ENCODE measurements at regions not wholly inside any gene's neighbourhood (a gene's known extent, or its start where the extent isn't known, plus 50 kb on each side); places are given as distances from the start of the nearest gene placed in this dataset.
A peak's percentile ranks its signal among the peaks of the same experiment; 100 is the strongest.

DNA sequence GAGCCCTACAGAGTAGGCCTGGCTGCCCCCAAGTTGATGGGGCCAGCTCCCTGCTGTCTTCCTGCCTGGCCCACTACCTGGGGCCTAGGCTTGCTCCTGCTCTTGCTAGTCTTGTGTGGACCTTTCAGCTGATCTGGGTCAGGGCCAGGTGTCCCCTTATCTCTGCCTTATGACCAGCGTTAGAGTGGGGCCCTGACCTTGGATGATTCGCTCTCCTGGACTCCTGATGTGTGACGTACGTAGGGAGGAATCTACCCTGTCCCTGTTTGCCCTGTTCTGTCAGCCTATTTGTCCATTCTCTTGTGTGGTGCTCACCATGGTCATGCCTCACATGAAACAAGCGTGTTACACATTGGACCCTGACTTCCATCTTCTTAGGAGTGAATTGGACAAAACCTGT, 571.8 kb downstream of the QKI start:
- no peak overlapping the region for H2BK15ac ChIP-seq (ENCODE audit: low read depth, low read length)
- Mint-ChIP-seq H3K4me3 (no peak overlapping the region), H3K36me3 (ENCODE audit: insufficient read depth in 1 of 3, low read depth in 3 of 3) (no peaks in the 10 kb centered on the region), H3K27ac (0 out of 7 replicates have a peak overlapping the region, but pooled peaks of 1 of the 3 experiments have one; percentile 40), H3K27me3 (ENCODE audit: low read depth) (no peaks in the 10 kb centered on the region), H3K4me1 (peaks cover 4% of the 10 kb centered on the region in 2 experiments; a peak in 1 of 4 replicates), H3K9me3 (no peaks in the 10 kb centered on the region)
- DNase-seq, result no peak
- no peaks in the 10 kb centered on the region for H3K9me3 ChIP-seq (ENCODE audit: control insufficient read depth, low read depth, low read length)
- H3K23ac ChIP-seq (ENCODE audit: insufficient read length, low read depth, low read length), result no peak overlapping the region
- H4K5ac ChIP-seq (ENCODE audit: insufficient read length, low read depth, low read length), result no peak overlapping the region
- H2AK5ac ChIP-seq (ENCODE audit: insufficient read length, low read length), result no peak overlapping the region
- H3K79me1 ChIP-seq (ENCODE audit: insufficient read depth, low read depth, low read length, poor library complexity, severe bottlenecking), result no peaks in the 10 kb centered on the region
- H4K20me1 ChIP-seq (ENCODE audit: control insufficient read depth, insufficient read depth, insufficient read length), result no peaks in the 10 kb centered on the region
- H4K8ac ChIP-seq (replicated peaks; ENCODE audit: insufficient read length, low read depth, low read length), result no peak overlapping the region
- H3T11ph ChIP-seq (ENCODE audit: low read length), result no peak overlapping the region
- no peak overlapping the region for H2AFZ ChIP-seq (ENCODE audit: low read length)
- H2BK20ac ChIP-seq (ENCODE audit: low read depth, low read length, poor library complexity, severe bottlenecking), result no peak overlapping the region
- TF ChIP-seq, protein P1, sequence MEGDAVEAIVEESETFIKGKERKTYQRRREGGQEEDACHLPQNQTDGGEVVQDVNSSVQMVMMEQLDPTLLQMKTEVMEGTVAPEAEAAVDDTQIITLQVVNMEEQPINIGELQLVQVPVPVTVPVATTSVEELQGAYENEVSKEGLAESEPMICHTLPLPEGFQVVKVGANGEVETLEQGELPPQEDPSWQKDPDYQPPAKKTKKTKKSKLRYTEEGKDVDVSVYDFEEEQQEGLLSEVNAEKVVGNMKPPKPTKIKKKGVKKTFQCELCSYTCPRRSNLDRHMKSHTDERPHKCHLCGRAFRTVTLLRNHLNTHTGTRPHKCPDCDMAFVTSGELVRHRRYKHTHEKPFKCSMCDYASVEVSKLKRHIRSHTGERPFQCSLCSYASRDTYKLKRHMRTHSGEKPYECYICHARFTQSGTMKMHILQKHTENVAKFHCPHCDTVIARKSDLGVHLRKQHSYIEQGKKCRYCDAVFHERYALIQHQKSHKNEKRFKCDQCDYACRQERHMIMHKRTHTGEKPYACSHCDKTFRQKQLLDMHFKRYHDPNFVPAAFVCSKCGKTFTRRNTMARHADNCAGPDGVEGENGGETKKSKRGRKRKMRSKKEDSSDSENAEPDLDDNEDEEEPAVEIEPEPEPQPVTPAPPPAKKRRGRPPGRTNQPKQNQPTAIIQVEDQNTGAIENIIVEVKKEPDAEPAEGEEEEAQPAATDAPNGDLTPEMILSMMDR (conservative IDR thresholded peaks at IDR 0.05), result no peak
- H3K27ac ChIP-seq (ENCODE audit: insufficient read length, low read depth, low read length), result no peak overlapping the region
- no peak overlapping the region for H2BK5ac ChIP-seq (ENCODE audit: insufficient read length, low read length)
- H3K9ac ChIP-seq (ENCODE audit: extremely low read depth, insufficient read length, low read length), result no peak overlapping the region
- whole genome bisulfite sequencing (ENCODE audit: extremely low coverage, insufficient read length, low lambda C conversion rate), result no CpG with 5 or more reads among the region's 5 CpGs
- H2BK12ac ChIP-seq (ENCODE audit: insufficient read length, low read depth, low read length), result no peak overlapping the region
- no peaks in the 10 kb centered on the region for H3K79me2 ChIP-seq (ENCODE audit: insufficient read depth, low read length)
- no peak overlapping the region for H4K91ac ChIP-seq (ENCODE audit: insufficient read length, low read depth, low read length)
- no peak overlapping the region for H2BK120ac ChIP-seq (ENCODE audit: low read depth, low read length, poor library complexity, severe bottlenecking)
- H3K27me3 ChIP-seq (ENCODE audit: insufficient read depth, low read length), result no peaks in the 10 kb centered on the region
- no peak overlapping the region for H3K4me2 ChIP-seq (ENCODE audit: insufficient read depth, insufficient read length, low read length)
- no peaks in the 10 kb centered on the region for H3K4me1 ChIP-seq (ENCODE audit: insufficient read depth, low read length)
- H3K23me2 ChIP-seq (ENCODE audit: insufficient read length, low read depth, low read length, poor library complexity, severe bottlenecking), result no peaks in the 10 kb centered on the region
- H3K18ac ChIP-seq (ENCODE audit: insufficient read length, low read depth, low read length), result no peak overlapping the region
- no peak overlapping the region for H3K4ac ChIP-seq (ENCODE audit: low read depth, low read length)
- H3K14ac ChIP-seq (ENCODE audit: insufficient read depth, low read length), result no peak overlapping the region; the same call in 1 of the 2 replicates
- no peak overlapping the region for H3K56ac ChIP-seq (ENCODE audit: insufficient read length, low read depth, low read length)

Measured in H9 (cell line).